BJ (cell line): ENCODE measurements at regions not wholly inside any gene's neighbourhood (a gene's known extent, or its start where the extent isn't known, plus 50 kb on each side); places are given as distances from the start of the nearest gene placed in this dataset.
A peak's percentile ranks its signal among the peaks of the same experiment; 100 is the strongest.

Source experiments
- CTCF ChIA-PET: fragments of 350-600 bp; formaldehyde crosslinking; extraction: SDS; loops from one replicate; lab custom pipeline; 2021; ENCODE audit warnings: antibody characterized with exemption, inconsistent platforms; lab: Yijun Ruan, JAX
- POLR2A ChIA-PET: fragments of 300-600 bp; sonication (Branson Sonifier 250); formaldehyde crosslinking; extraction: SDS; loops from one replicate; lab custom pipeline; 2021; ENCODE audit warnings: antibody characterized with exemption; lab: Charles Lee
- DNase-seq: peaks from one replicate; pipeline ENCODE4 v3.0.0-alpha.2; 2011; ENCODE audit warnings: low read depth
- H3K27me3 ChIP-seq: 2 replicates; pipeline ENCODE4 v1.6.0; 2011; ENCODE audit warnings: low read length; ENCODE audit not compliant: control insufficient read depth, insufficient read depth
- H3K36me3 ChIP-seq: 2 replicates; pipeline ENCODE4 v1.5.1; 2011; ENCODE audit warnings: low read length; ENCODE audit not compliant: control insufficient read depth, insufficient read depth
- H3K4me3 ChIP-seq: 2 replicates; pipeline ENCODE4 v1.5.1; 2011; ENCODE audit warnings: low read depth, mild to moderate bottlenecking, control low read depth, low read length
- TF ChIP-seq, protein P1 (sequence below): IDR thresholded peaks from 2 replicates; pipeline ENCODE4 v1.5.1; 2011; ENCODE audit warnings: low read depth, mild to moderate bottlenecking, control low read depth, inconsistent platforms, low read length, moderate library complexity; ENCODE audit not compliant: insufficient read depth

DNA sequence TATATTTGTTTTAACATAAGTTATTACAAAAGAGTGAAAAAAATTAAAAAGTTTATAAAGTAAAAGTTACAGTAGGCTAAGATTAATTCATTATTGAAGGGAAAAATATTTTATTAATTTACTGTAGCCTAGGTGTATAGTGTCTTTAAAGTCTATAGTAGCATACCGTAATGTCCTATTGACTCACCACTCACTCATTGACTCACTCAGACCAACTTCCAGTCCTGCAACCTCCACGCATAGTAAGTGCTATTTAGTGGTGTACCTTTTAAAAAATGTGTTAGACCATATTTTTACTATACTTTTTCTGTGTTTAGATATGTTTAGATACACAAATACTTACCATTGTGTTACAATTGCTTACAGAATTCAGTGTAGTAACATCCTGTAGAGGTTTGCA lies 841.1 kb downstream of the CENPC start:
- POLR2A ChIA-PET, result no interaction called here
- Histone ChIP-seq H3K27me3 (no peaks in the 10 kb centered on the region), H3K36me3 (no peaks in the 10 kb centered on the region), H3K4me3 (no peak overlapping the region)
- TF ChIP-seq, protein P1, sequence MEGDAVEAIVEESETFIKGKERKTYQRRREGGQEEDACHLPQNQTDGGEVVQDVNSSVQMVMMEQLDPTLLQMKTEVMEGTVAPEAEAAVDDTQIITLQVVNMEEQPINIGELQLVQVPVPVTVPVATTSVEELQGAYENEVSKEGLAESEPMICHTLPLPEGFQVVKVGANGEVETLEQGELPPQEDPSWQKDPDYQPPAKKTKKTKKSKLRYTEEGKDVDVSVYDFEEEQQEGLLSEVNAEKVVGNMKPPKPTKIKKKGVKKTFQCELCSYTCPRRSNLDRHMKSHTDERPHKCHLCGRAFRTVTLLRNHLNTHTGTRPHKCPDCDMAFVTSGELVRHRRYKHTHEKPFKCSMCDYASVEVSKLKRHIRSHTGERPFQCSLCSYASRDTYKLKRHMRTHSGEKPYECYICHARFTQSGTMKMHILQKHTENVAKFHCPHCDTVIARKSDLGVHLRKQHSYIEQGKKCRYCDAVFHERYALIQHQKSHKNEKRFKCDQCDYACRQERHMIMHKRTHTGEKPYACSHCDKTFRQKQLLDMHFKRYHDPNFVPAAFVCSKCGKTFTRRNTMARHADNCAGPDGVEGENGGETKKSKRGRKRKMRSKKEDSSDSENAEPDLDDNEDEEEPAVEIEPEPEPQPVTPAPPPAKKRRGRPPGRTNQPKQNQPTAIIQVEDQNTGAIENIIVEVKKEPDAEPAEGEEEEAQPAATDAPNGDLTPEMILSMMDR, result no peak
- no peak for DNase-seq
- CTCF ChIA-PET, result no interaction called here

DNA sequence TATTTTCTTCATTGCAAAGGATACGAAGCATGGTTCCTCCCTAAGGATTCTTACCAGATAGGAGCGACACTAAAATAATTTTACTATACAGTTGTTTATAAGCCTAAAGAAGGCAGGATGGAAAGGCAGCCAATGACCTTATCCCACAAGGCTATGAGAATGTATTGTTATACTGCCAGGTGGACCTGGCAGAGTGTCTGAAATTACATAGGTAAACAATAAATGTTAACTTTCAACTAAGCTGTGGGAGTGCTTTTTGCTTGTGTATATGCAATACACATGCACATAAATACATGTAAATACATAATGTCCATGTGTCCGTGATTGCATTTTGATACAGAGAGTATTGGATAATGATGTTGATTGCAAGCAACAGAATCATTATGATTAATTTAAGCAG lies 850.6 kb downstream of the CENPC start:
- no peak overlapping the region for H3K4me3 ChIP-seq
- DNase-seq, result no peak
- ChIA-PET POLR2A (no interaction called here), CTCF (no interaction called here)
- H3K36me3 ChIP-seq, result no peaks in the 10 kb centered on the region
- TF ChIP-seq, protein P1, result no peak
- H3K27me3 ChIP-seq, result no peaks in the 10 kb centered on the region

DNA sequence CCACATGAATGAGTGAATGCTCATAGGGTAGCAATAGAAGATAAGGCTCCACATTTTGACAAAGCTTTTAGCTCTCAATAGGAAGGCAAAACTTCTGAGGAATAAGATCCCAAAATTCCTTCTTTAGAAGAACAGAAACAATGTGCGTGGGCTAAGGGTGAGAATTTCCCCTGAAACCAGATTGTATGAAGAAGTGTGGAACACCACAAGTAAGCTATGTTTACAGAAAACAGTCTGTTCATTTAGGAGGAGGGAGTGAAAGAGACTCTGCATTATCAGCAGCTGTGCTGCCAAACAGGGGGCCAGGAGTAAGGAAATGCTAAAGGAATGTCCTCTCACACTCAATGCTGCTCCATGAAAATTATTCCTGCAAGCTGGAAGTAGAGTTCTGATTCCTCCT lies 851.6 kb downstream of the CENPC start:
- Histone ChIP-seq H3K4me3 (no peak overlapping the region), H3K27me3 (no peaks in the 10 kb centered on the region), H3K36me3 (no peaks in the 10 kb centered on the region)
- TF ChIP-seq, protein P1, result no peak
- no peak for DNase-seq
- ChIA-PET POLR2A (no interaction called here), CTCF (no interaction called here)

DNA sequence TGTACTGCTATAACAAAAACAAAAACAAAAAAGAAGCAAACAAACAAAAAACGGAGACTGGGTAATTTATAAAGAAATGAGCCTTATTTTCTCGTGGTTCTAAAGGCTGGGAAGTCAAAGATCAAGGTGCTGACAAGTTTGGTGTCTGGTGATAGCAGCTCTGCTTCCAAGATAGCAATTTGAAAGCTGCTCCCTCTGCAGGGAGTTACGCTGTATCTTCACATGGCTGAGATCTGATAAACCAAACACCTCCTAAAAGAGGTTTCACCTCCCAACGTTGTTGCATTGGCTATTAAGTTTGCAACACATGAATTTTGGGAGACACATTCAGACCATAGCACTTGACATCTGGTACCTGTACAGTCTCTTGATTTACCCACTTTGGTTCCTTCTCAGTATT lies 854.2 kb downstream of the CENPC start:
- H3K4me3 ChIP-seq, result no peak overlapping the region
- CTCF ChIA-PET, result no interaction called here
- DNase-seq, result no peak
- no peaks in the 10 kb centered on the region for H3K36me3 ChIP-seq
- POLR2A ChIA-PET, result no interaction called here
- TF ChIP-seq, protein P1, result 0 out of 2 replicates have a peak, but pooled peaks have one; percentile 8
- no peaks in the 10 kb centered on the region for H3K27me3 ChIP-seq

DNA sequence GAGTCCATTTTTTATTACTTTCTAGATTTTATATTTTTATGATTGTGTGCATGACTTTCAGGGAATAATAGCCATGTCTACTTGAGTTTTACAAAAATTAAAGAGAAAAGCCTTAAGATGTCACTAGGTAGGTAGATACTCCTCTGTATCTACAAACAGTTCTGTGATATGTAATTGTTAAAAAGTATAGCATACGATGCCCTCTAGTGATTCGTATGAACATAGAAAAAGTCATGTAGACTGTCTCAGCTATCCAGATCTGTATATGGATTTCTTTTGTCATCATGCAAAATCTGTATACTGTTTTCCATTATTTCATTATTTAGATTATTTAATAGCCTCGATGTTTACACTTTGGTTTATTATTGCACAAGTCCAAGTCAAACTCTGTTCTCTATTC lies 856.6 kb downstream of the CENPC start:
- Histone ChIP-seq H3K36me3 (no peaks in the 10 kb centered on the region), H3K4me3 (no peak overlapping the region), H3K27me3 (no peaks in the 10 kb centered on the region)
- TF ChIP-seq, protein P1, result peak; percentile 40
- ChIA-PET POLR2A (no interaction called here), CTCF (interaction anchor here (0.6 kb wide), 1 partner anchor 13 kb away, joined by 3 read pairs; no protein-coding TSS in a partner anchor)
- DNase-seq, result no peak
